T-cell (primary cell): ENCODE measurements at regions not wholly inside any gene's neighbourhood (a gene's known extent, or its start where the extent isn't known, plus 50 kb on each side); places are given as distances from the start of the nearest gene placed in this dataset.
"Not testable (repeated sequence)": the region's sequence is repeated elsewhere in the genome, so short reads cannot be mapped to it uniquely, and the experiment has no call there.

Experiments used
- ATAC-seq, 4 experiments: fragments of 200-7000 bp in 3 of 4; fragments of 150-1000 bp in 1 of 4; cut with Tn5 transposase; replicated peaks in 1 of 4; 1 replicate in 3 of 4; 2 replicates in 1 of 4; pipeline ENCODE4 v1.10.0; 2021; ENCODE audit warnings: moderate library complexity in 3 of 4, mild to moderate bottlenecking in 2 of 4, moderate number of reproducible peaks in 1 of 4
- CTCF ChIA-PET, 2 donors: fragments of 300-600 bp; sonication (Branson Sonifier 250); formaldehyde crosslinking; loops; one replicate each; lab custom pipeline; 2022; ENCODE audit warnings: antibody characterized with exemption in 2 of 2; lab: Charles Lee
- POLR2A ChIA-PET, 2 donors: fragments of 300-600 bp; sonication (Branson Sonifier 250); formaldehyde crosslinking; loops; one replicate each; lab custom pipeline; 2022; ENCODE audit warnings: antibody characterized with exemption in 2 of 2; lab: Charles Lee
- DNase-seq, 35 experiments: peaks; one replicate each; pipeline versions ENCODE4 v3.0.0 to v3.0.0-alpha.2; 2013 to 2023
- H3K27ac ChIP-seq: one replicate; pipeline ENCODE4 v1.5.1; 2013; ENCODE audit warnings: low read length
- H3K27me3 ChIP-seq, 2 experiments: replicated peaks in 1 of 2; 1 replicate in 1 of 2; 2 replicates in 1 of 2; pipeline versions ENCODE4 v1.6.1 to v1.7.0; 2013; ENCODE audit warnings: low read length in 1 of 2, mixed read lengths in 1 of 2; ENCODE audit not compliant: control insufficient read depth in 2 of 2, insufficient read depth in 2 of 2; ENCODE audit errors: extremely low read depth in 1 of 2
- H3K36me3 ChIP-seq, 2 donors: 1 replicate in 1 of 2; 2 replicates in 1 of 2; pipeline versions ENCODE4 v1.6.1 to v1.7.0; 2013; ENCODE audit warnings: low read length in 1 of 2; ENCODE audit not compliant: control insufficient read depth in 2 of 2, insufficient read depth in 1 of 2; ENCODE audit errors: extremely low read depth in 1 of 2
- H3K4me1 ChIP-seq, 2 experiments: 1 replicate in 1 of 2; 2 replicates in 1 of 2; pipeline versions ENCODE4 v1.6.1 to v1.7.0; 2013; ENCODE audit warnings: low read length in 2 of 2, mixed read lengths in 1 of 2; ENCODE audit not compliant: insufficient read depth in 2 of 2, control insufficient read depth in 1 of 2; ENCODE audit errors: extremely low read depth in 1 of 2
- H3K4me3 ChIP-seq, 2 donors: 1 replicate in 1 of 2; 2 replicates in 1 of 2; pipeline versions ENCODE4 v1.5.1 to v1.7.0; 2013; ENCODE audit warnings: mild to moderate bottlenecking in 2 of 2, low read length in 1 of 2, moderate library complexity in 1 of 2; ENCODE audit not compliant: control insufficient read depth in 1 of 2; ENCODE audit errors: extremely low read depth in 1 of 2
- H3K9me3 ChIP-seq: 2 replicates; pipeline ENCODE4 v1.7.0; 2013
- H3K27ac Mint-ChIP-seq, 2 donors: one replicate each; pipeline ENCODE4 v1.8.0; 2020 to 2021; ENCODE audit warnings: mild to moderate bottlenecking in 2 of 2, mixed read lengths in 2 of 2
- H3K27me3 Mint-ChIP-seq, 2 donors: one replicate each; pipeline ENCODE4 v1.8.0; 2021 to 2022; ENCODE audit warnings: mixed read lengths in 2 of 2
- H3K36me3 Mint-ChIP-seq: one replicate; pipeline ENCODE4 v1.8.0; 2021; ENCODE audit warnings: mixed read lengths
- H3K4me1 Mint-ChIP-seq, 3 donors: one replicate each; pipeline ENCODE4 v1.8.0; 2020 to 2022; ENCODE audit warnings: mixed read lengths in 3 of 3, mild to moderate bottlenecking in 1 of 3
- H3K4me3 Mint-ChIP-seq, 3 donors: one replicate each; pipeline ENCODE4 v1.8.0; 2020 to 2022; ENCODE audit warnings: mild to moderate bottlenecking in 3 of 3, mixed read lengths in 3 of 3, moderate library complexity in 3 of 3
- H3K9me3 Mint-ChIP-seq, 3 donors: one replicate each; pipeline ENCODE4 v1.8.0; 2020 to 2022; ENCODE audit warnings: mixed read lengths in 3 of 3
- WGBS: methylation state at CpG from one replicate; pipeline ENCODE4 v1.1.5; 2013; ENCODE audit warnings: missing lambda C conversion rate; ENCODE audit not compliant: insufficient coverage; 5-methylcytosine and 5-hydroxymethylcytosine counted together

- DNase-seq, H3K36me3 ChIP-seq, H3K9me3 Mint-ChIP-seq, POLR2A ChIA-PET, CTCF ChIA-PET, H3K4me3 ChIP-seq, H3K27ac Mint-ChIP-seq, H3K36me3 Mint-ChIP-seq, H3K27ac ChIP-seq, H3K4me3 Mint-ChIP-seq, H3K27me3 ChIP-seq, H3K4me1 Mint-ChIP-seq, H3K9me3 ChIP-seq, H3K4me1 ChIP-seq, ATAC-seq: not testable (repeated sequence)
- H3K27me3 Mint-ChIP-seq = peaks cover 16 to 24% of the 10 kb centered on the region in 2 donors
- no CpG with 5 or more reads among the region's 1 CpG for WGBS
These were observed 124.7 kb upstream of the SOX21 start for GRCh38 chr13:94837056-94837455.

DNA sequence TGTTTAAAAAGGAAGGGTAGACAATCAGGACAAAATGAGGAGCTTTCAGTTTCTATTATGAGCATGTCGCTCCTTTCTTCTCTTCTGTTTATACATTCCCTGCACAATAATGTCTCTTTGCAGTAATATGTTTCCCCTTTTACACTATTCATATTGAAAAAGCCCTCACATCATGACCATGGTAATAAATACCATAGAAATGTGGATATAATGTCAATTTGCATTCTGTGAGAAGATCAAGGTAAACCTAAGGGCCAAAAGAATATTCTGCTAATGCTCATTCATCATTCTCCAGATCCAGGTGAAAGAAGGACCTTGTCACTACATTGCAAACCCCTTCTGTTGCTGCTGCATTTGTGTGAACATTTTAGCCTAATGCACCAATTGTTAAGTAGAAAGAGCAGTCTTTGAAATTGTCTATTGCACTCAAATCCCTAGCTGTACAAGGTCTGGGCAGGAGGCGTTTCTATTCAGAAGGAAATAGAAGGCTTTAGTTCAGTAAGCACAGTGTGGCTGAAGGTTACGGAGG, 117.6 kb upstream of the SOX21 start:
- no peaks in the 10 kb centered on the region for H3K36me3 ChIP-seq
- no peak overlapping the region for H3K4me3 Mint-ChIP-seq
- DNase-seq (no peak), ATAC-seq (no peak)
- H3K4me1 Mint-ChIP-seq = no peaks in the 10 kb centered on the region
- ChIA-PET CTCF (no interaction called here), POLR2A (interaction anchor here in 1 of 2 donors (0.5 kb wide), 1 partner anchor 13 kb away, joined by 4 read pairs; no protein-coding TSS in a partner anchor)
- H3K4me3 ChIP-seq = no peak overlapping the region
- H3K9me3 Mint-ChIP-seq = no peaks in the 10 kb centered on the region
- H3K27ac Mint-ChIP-seq = no peak overlapping the region
- 86% methylated on average over 1 of the region's 3 CpGs for WGBS
- no peaks in the 10 kb centered on the region for H3K4me1 ChIP-seq
- no peaks in the 10 kb centered on the region for H3K36me3 Mint-ChIP-seq
- H3K27ac ChIP-seq = no peak overlapping the region
- peaks cover 7 to 8% of the 10 kb centered on the region in 2 donors for H3K27me3 Mint-ChIP-seq
- H3K27me3 ChIP-seq = peaks cover 0 to 3% of the 10 kb centered on the region in 2 experiments
- no peaks in the 10 kb centered on the region for H3K9me3 ChIP-seq

DNA sequence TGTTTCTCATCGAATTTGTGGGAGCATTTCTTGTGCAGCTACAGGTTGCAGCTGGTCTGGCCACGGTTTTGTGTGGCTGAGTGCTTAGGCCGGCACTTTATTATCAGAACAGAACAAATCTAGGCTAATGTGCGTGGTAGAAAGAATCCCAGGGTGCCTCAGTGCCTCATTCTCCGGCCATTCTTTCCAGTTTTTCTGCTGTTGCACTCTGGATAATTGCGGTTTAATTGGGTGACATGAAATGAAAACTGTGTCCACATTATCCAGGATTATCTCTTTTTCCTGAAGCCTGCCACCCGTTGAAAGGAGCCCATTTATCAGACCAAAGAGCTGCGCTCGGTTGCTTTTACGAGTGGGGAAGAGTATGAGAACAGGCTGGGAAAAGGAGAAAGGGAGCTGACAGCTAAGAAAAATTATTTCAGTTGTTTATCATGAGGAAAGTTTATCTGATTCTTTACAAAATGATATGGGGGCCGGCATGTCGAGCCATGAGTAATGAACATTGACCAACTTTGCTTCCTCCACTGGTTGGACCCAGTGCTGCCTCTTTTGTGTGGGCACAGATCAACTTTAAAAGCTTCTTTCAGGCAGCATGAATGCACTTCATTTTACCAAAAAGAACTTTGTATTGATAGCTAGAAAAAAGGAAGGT, 117.0 kb upstream of the SOX21 start:
- H3K9me3 Mint-ChIP-seq = no peaks in the 10 kb centered on the region
- no peaks in the 10 kb centered on the region for H3K36me3 Mint-ChIP-seq
- Histone ChIP-seq H3K4me1 (no peaks in the 10 kb centered on the region), H3K9me3 (no peaks in the 10 kb centered on the region), H3K4me3 (no peak overlapping the region), H3K27ac (no peak overlapping the region), H3K27me3 (peaks cover 0 to 3% of the 10 kb centered on the region in 2 experiments), H3K36me3 (no peaks in the 10 kb centered on the region)
- no peaks in the 10 kb centered on the region for H3K4me1 Mint-ChIP-seq
- H3K27me3 Mint-ChIP-seq = peaks cover 6 to 7% of the 10 kb centered on the region in 2 donors
- DNase-seq = no peak
- no peak for ATAC-seq
- POLR2A ChIA-PET = no interaction called here
- whole genome bisulfite sequencing = 75% methylated on average over 8 of the region's 12 CpGs
- no peak overlapping the region for H3K4me3 Mint-ChIP-seq
- CTCF ChIA-PET = no interaction called here
- H3K27ac Mint-ChIP-seq = no peak overlapping the region

DNA sequence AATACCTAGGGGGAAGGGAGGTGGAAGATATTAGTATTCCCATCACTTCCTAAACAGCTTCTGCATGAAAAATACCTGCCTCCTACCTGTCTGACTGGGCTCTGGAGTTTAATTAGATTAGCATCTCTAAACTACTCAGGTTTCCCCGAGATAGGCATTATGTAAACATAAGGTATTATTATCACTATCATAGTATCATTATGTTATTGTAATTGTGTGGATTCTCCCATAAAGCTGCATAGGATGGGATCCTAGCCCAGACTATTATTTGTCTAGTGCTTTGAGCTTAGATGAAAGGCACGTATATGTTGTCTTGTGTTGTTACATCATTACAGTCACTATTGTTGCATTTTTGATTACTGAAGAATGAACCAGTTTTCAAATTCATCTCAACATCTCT, 115.2 kb upstream of the SOX21 start:
- Histone ChIP-seq H3K27me3 (no peaks in the 10 kb centered on the region), H3K9me3 (no peaks in the 10 kb centered on the region), H3K27ac (no peak overlapping the region), H3K36me3 (no peaks in the 10 kb centered on the region), H3K4me3 (no peak overlapping the region), H3K4me1 (no peaks in the 10 kb centered on the region)
- Mint-ChIP-seq H3K36me3 (no peaks in the 10 kb centered on the region), H3K4me1 (no peaks in the 10 kb centered on the region), H3K27me3 (peaks cover 0 to 9% of the 10 kb centered on the region in 2 donors), H3K9me3 (no peaks in the 10 kb centered on the region), H3K27ac (no peak overlapping the region), H3K4me3 (no peak overlapping the region)
- DNase-seq = no peak
- ATAC-seq = no peak
- CTCF ChIA-PET = interaction anchor here in 1 of 2 donors (0.6 kb wide), 1 partner anchor 14 kb away, joined by 3 read pairs; no protein-coding TSS in a partner anchor
- whole genome bisulfite sequencing = no CpG with 5 or more reads among the region's 2 CpGs
- POLR2A ChIA-PET = no interaction called here

GRCh38 chr13:94825507-94825906, 113.2 kb upstream of the SOX21 start:
- no peak for DNase-seq
- Mint-ChIP-seq H3K9me3 (no peaks in the 10 kb centered on the region), H3K27ac (no peak overlapping the region), H3K4me1 (no peaks in the 10 kb centered on the region), H3K27me3 (peaks cover 8 to 11% of the 10 kb centered on the region in 2 donors), H3K4me3 (no peak overlapping the region), H3K36me3 (no peaks in the 10 kb centered on the region)
- Histone ChIP-seq H3K36me3 (no peaks in the 10 kb centered on the region), H3K27me3 (no peaks in the 10 kb centered on the region), H3K27ac (no peak overlapping the region), H3K4me1 (no peaks in the 10 kb centered on the region), H3K4me3 (no peak overlapping the region), H3K9me3 (no peaks in the 10 kb centered on the region)
- POLR2A ChIA-PET = no interaction called here
- ATAC-seq = no peak
- 64% methylated on average over 3 of the region's 5 CpGs for WGBS
- CTCF ChIA-PET = no interaction called here

GRCh38 chr13:94824601-94825000, 112.3 kb upstream of the SOX21 start:
- H3K27me3 Mint-ChIP-seq = peaks cover 8 to 14% of the 10 kb centered on the region in 2 donors
- no peaks in the 10 kb centered on the region for H3K4me1 Mint-ChIP-seq
- H3K36me3 Mint-ChIP-seq = no peaks in the 10 kb centered on the region
- ChIA-PET POLR2A (no interaction called here), CTCF (interaction anchor here in 1 of 2 donors (0.6 kb wide), 1 partner anchor 215 kb away, joined by 3 read pairs; no protein-coding TSS in a partner anchor)
- WGBS = 100% methylated on average over 1 of the region's 4 CpGs
- Histone ChIP-seq H3K27ac (no peak overlapping the region), H3K27me3 (no peaks in the 10 kb centered on the region), H3K4me3 (no peak overlapping the region), H3K36me3 (no peaks in the 10 kb centered on the region), H3K9me3 (no peaks in the 10 kb centered on the region), H3K4me1 (no peaks in the 10 kb centered on the region)
- no peak overlapping the region for H3K27ac Mint-ChIP-seq
- no peaks in the 10 kb centered on the region for H3K9me3 Mint-ChIP-seq
- no peak for ATAC-seq
- H3K4me3 Mint-ChIP-seq = no peak overlapping the region
- DNase-seq = no peak
